ENCODE measurements at regions not wholly inside any gene's neighbourhood (a gene's known extent, or its start where the extent isn't known, plus 50 kb on each side); places are given as distances from the start of the nearest gene placed in this dataset.
A peak's percentile ranks its signal among the peaks of the same experiment; 100 is the strongest.

DNA sequence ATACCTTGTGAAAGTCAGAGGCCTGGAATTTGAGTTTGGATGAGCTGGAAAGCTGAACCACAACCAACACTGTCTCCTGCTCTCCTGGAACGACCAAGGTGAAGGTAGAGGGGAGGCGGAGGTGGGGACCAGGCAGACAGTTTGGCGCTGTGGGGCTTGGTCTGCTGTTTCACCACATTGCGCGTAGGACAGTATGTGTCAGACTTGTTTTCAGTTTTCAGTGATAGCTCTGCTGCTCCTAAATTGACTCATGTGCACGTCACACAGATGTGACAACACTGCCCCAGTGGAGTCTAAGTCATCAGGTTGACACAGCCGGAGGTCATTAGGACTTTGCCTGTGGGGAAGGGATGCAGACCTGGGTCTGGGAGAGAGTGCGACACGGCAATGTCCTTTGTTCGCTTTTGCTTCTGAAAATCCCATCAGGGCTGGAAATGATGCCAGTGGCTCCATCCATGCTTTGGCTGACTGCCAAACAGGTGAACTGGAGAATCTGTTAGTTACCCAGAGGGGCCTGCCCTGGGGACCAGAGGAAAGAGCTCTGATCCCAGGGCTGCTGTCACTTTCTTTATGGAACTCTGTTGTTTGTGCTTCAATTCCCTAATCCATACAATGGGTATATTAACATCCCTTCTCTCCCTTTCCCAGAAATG, 255.5 kb downstream of the CDC5L start:
- DNase-seq, result no peak

DNA sequence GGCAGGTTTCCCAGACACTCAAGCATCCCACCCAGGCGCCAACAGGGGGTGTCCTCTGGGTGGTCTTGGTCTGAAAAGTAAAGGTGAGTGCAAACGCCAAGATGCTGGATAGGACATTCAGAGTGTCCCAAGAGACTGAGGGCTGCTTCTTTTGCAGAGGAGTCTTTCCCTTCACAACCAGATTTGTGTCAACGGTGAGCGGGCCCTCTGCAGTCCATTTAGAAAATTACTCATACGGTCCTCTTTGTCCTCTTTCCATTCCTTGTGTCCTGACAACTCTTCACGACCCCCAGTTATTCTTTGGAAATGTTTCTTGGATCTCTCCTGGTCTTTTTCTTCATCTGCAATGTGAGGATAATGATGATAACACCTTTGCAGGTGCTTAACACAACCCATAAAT, 257.8 kb downstream of the CDC5L start:
- DNase-seq, result peak; percentile 14

DNA sequence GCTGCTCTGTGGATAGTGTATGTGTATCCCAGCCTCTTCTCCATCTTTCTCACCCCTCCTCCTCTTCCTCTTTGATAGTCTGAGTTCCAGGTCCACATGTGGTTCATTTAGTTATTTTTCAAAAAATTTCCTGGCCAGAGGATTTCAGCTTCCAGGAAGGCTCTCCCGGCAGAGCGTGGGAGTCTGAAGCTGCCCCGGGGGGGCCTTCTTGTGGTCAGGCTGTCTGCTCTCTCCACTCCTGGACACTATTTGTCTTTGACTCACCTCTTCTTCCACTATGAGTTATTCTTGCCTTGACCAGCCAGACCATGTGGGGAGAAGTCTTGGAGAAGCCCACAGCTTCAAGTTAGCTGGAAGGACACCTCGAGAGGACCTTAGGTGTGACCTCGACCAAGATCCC, 258.8 kb downstream of the CDC5L start:
- no peak for DNase-seq

DNA sequence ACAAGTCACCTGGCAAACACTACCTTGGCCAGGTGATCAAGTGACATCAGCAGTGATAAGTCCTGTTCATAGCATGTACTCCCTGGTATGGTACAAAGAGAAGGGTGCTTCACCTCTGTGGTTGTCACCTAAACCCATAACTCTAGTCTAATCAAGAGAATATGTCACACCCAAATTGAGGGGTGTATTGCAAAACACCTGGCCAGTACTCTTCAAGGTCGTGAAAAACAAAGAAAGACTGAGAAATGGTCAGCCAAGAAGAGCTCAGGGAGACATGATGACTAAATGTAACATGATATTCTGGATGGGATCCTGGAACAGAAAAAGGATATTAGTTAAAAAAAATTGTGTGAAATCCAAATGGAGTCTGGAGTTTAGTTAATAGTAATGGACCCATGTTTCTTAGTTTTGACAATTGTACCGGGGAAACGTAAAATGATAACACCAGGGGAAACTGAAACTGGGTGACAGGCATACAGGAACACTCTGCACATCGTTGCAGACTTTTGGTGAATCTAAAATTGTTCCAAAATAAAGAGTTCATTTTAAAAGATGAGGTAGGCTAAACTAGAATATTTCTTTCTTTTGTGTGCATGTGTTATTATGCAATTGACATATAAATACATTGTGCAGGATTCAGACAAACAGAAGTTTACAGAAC, 262.0 kb downstream of the CDC5L start:
- DNase-seq, result no peak

DNA sequence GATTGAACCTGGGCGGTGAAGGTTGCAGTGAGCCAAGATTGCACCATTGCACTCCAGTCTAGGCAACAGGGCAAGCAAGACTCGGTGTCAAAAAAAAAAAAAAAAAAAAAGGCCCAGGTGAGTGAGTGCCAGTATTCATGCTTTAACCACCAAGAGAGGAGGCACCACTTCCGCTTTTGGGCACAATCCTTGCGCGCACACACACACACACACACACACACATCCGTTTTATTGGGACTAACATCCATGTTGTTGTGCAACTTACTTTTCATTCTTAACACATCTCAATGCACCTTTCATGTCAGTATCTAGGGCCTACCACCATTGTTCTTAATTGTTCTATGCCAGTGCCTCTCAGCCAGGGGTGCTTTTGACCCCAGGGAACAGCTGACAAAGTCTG, 263.0 kb downstream of the CDC5L start:
- DNase-seq, result no peak

DNA sequence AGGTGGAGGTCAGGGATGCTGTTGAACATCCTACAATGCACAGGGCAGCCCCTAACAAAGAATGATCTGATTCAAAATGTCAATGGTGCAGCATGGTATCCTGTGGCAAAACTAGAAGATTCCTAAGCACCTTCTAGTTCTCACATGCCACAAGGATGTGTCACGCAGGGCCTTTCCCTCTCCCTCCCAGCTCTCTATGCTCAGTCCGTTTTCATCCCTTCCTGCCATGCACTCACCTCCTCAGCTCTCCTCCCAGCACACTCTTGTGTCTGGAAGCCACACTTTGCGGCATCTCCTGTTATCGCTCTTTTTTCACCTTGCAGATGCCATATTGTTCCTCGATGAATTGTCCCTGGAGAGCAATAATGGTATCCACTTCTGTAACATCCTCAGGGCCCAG, 263.4 kb downstream of the CDC5L start:
- no peak for DNase-seq

DNA sequence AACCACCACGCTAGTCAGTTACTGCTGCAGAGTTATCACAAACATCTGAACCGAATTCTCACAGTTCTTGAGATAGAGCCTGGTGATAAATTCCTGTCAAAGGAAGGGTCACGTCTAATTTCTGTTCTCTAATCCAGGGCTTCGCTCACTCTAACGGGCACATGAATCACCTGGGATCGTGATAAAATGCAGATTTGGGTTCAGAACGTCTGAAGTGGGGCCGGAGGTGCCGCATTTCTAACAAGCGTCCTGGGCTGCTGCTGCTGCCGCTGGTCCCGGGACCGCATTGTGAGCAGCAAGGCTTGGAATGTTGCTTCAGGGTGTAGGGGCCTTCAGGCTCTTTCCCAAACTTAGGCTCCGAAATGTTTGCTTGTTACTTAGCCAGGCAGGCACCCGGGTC, 264.1 kb downstream of the CDC5L start:
- no peak for DNase-seq

DNA sequence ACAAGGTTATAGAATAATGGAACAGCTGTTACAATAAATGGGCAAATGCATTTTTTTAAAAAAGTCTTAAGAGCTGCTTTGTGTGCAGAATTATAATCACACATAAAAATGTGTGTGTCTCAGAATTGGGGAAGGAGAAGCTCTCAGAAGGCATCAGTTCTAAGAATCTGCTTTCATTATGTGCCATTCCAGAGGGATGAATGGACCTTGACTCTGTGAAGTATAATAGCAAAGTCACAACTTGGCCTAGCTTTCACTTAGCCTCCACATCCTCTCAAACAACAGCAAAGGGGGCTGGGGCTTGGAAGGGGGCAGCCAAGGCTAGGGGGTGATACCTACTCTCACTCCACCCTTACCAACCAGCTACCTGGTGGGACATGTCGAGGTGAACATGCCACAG, 265.0 kb downstream of the CDC5L start:
- no peak for DNase-seq

DNA sequence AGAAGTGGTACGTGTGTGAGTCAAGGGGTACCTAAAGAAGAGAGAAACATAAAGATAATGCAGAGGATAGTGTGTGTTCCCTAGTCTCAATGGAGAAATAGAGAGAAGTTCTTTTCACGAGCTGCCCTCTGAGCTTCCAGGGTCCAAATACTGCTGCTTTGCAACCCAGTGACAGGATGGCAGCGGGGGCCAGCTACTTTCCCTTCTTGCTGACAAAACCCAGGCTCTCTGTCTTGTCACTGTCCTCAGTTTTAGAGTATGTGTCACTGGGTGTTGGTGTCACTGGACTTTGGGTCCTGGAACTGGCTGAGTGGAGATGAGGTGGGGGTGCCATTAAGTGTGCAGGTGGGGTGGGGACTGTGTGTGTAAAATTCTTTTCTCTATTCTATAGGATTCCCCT, 265.6 kb downstream of the CDC5L start:
- no peak for DNase-seq

DNA sequence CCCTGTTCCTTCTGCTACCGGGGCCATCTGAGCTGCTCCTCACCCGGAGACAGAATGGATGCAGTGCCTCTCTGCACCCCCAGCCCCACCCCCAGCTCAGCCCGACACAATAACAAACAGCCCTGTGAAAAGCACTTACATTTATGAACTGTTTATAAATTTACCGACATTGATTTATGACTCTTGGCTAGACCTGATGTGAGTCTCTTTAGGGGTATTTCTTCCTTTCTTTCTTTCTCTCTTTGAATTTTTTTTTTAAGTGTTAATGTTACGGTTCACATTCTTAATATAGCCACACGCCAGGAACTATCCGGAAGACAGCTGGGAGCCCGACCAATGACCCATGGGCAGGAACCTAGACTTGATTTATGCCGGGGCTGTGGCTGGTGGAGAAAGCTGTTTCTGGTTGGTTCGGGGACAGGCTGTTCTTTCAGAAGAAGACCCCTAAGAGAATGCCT, 266.3 kb downstream of the CDC5L start:
- peak; percentile 17 for DNase-seq

DNA sequence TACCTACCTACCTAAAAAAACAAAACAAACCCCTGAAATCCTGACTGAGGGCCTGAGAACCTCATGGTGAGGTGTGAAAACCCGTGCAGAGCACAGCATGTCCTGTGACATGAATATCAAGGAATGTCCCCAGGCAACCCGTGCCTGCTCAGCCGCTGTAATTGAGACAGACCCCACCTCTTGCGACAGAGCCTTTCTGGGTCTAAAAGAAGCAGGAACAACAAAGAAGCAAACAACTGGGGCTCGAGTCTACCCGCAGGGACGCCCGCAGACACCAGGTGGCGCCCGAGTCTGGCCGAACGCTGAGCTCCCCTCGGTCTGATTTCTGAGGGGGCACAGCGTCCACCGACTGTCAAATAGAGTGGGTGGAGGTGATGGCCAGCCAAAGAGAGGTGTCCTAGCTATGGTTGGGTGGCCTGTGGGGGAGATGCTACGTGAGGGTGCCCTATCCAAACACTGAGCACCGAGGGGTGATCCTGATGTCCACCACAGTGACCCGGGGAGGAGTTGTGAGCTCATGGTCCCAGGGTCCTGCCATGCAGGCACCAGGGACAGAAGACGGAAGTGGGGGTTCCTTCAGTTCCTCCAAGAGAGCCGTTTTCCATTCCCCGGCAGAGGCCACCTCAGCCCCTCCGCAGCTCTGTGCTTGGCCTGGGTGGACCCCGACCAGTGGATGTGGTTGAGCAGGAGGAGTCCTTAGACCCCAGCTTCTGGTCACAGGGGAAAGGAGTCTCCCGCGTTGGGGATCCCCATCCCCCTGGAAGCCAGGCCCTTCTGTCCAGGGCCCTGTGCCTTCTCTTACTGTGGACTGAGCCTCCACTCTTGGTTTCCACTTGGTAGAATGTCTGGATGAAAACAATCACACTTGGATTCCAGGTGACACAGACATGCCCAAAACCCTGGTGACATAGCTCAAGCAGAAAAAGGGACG, 268.2 kb downstream of the CDC5L start:
- peak; percentile 60 for DNase-seq

DNA sequence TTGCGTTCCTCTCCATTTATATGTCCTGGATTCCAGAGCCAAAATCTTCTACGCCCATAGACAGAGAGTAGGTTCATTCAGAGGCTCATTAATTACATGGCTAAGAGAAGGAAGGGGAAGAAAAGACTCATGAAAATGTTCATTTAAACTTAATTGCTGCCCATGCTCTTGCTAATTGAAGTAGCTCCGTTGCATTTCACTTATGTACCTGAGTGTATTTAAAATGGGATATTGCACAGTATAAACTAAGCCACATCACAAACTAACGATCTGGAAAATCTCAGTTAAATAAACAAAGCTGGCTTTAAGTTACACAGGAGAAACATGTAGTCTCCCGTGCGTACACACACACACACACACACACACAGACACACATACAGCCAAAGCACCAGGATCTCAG, 269.2 kb downstream of the CDC5L start:
- DNase-seq, result no peak

DNA sequence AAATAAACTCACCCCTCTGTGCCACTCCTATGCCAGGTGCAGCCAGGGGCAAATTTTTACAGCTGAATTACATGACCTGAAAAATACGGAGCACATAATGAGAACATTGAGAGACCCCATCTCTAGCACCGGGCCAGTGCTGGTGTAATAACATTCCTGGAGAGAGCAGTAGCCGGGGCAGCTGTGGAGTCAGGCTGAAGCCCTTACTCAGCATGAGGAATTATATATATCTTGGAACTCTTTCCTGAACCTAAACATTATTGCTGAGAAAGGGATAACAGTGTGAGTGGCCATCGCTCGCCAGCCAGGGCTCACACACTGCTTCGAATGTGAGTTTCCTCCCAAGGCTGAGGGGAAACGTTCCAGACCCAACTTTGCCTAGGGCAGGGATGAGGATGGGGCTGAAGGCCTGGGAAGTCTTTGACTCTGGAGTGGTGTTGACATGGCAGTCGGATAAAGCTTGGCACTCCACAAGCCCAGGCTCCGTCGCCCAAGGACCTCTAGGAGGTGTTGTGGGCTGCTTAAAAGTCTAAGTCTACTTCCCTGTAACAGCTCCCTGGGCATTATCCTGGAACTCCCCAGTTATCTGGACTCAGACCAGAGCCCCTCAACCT, 269.8 kb downstream of the CDC5L start:
- DNase-seq, result no peak

DNA sequence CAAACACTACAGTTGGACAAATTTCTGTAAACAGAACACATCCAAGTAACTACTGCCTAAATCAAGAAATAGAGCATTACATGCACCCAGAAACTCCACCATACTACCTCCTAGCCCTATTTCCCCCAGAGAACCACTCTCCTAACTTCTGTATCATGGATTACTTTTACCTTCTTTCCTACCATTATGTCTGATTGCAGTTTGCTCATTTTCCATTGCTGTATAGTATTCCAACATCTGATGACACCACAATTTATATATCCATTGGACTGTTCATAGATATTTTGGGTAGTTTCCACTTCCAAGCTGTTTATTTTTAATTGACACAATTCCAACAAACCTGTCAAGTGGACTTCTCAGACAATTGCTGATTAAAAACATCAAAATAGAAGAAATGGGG, 271.1 kb downstream of the CDC5L start:
- no peak for DNase-seq

DNA sequence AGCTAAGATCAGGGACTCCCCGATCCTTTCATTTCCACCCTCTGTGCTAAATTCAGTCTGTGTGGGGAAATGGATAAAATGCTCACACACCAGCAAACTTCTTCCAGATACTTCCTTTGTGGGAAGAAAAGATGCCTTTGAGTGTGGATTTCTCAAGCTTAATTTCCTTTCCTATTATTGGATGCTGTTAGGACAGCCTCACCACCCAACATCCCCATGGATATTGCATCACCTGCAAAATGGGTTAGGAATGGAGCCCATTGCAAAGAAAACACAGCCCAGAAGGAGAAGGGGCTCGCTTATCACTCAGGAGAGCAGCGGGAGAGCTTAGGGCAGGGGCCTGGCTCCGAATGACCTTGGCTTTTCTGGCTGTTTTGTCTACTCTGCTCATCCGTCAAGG, 272.2 kb downstream of the CDC5L start:
- DNase-seq, result no peak

DNA sequence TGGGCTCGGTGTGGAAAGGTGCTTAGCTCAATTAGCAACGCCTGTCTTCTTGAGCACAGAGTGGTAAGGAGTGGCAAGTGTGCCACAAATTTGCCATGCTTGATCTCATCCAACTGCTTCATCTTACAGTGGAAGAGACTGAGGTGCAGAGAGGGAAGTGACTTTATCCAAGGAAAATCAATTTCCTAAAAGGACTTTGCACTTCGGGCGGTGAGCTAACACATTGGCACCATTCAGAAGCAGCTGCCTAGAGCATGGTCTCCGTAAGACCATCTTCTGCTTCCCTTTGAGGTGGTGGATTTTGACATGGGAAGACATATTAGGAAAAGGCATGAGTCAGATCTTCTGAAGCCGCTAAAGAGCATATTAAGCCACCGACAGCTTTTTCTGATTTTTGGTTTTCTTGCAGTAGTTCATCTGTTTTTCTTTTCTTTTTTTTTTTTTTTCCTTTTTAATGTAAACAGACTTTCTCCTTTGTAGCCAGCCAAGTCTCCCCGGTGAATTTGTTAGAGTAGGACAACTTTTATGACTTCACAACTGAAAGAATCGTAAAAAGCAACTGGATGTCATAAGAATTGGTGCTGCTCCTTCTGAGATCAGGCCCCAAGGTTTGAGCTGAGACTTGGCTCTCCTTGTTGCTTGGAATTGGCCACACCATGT, 273.2 kb downstream of the CDC5L start:
- DNase-seq, result no peak

DNA sequence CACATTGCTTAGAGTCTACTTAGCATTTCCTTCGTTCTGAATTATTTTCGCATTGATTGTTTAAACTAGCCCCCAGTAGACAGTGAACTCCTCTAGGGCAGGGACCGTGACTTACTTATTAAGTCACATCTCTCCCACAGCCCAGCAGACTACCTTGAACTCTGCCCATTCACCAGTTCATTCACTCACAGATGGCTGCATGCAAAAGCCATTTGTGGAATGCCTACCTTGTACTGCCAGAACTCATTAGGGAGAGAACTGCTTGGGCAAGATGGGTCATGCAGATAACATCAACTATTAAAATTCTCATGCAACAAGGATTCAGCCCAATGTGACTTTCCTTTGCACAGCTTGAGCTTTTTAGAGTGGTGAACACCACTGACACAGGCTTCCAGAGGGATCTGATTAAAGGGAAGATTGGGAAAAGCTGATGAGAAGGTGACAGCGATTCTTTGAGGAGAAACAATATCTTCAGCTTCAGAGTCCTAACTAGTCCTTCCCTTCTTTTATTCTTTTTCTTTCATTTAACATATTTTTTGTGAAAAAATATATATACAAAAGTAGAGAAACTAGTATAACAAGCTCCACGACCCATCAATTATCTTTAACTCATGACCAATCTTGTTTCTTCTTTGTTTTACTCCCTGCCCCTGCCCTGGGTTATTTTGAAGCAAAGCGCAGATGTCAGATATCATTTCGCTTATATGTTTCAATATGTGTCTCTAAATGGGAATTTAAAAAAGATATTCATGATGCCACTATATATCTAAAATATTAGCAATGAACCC, 273.9 kb downstream of the CDC5L start:
- DNase-seq, result no peak

DNA sequence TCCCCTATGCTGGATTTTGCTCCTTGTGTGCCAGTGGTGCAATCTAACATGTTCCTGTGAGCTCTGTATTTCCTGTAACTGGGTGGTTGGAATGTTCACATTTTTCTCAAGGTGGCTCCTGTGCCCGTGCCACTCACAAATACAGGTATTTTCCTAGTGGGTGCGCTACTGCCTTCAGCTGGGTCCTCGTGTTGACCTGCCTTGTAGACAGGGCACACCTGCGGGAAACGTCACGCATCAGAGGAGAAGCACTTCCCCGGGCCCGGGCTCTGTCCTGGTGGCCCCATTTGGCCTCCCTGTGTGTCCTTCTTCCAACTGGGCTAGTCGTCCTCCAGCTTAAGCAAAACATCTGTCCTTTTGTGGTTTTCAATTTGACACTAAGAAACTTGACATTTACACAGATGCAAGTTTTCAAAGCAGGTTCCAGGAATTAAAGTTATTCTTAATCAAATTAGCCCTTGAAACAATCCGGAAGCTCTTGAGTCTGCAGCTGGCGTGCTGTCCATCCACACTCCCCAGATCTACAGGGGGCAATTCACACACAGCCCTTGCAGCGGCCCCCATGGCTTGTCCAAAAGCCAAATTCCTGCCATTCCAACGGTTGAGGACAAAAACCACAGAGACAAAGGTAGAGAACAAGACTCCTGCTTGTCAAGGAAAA, 275.1 kb downstream of the CDC5L start:
- no peak for DNase-seq

DNA sequence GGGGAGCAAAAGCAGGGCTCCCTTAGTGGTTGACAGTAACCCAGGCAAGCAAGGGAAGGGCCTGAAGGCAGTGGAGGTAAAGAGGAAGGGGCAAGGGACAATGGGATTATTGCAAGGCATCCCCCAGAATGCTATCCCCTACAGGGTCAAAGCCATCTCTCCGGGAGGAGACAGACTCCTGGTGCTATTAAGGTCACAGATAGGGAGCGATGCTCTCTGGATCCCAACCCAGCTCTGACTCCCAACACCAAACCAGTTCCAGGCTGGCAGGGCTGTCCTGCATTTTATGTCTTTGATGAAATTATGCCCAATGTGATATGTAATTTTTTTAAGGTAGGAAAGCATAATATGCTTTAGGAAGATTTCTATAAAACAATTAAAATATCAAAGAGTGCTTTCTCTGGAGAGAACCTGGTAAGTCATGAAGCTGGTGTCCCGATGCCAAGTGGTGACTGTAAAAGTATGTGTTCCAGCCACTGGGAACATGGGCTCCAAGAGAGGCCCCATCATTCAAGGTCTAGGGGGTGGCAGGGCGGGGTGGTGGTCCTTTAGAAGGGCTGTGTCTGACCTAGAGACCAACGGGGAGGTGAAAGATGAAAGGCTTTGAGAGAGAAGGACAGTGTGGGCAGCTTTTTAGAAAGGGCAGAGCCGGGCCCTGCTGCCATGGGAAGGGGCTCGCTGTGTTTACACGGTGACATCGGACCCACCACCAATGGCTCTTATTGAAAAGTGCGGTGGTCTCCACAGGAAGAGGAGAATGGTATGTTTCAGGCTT, 276.5 kb downstream of the CDC5L start:
- DNase-seq, result no peak

DNA sequence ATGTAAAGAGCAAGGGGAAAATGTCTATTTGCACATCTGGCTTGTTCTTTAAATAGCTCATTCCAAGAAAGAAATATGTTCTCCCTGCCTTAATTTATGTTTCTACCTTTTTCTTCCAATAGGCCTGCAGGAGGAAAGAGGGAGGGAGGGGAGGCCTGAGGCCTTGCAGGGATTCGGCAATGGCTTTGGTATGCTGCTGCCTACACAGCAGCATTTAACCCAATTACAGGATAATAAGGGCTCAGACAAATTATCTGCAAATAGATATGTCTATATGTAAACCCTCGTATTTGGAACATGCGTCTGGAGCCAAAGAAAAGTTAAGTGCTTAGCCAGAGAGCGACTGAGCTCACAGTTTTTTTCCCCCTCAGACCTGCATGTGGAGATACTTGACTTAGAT, 277.2 kb downstream of the CDC5L start:
- DNase-seq, result no peak
